GM23338 (cell line): ENCODE measurements at regions not wholly inside any gene's neighbourhood (a gene's known extent, or its start where the extent isn't known, plus 50 kb on each side); places are given as distances from the start of the nearest gene placed in this dataset.
A peak's percentile ranks its signal among the peaks of the same experiment; 100 is the strongest.

Experiments
- ATAC-seq: fragments of 200-7000 bp; cut with Tn5 transposase; 3 replicates; pipeline ENCODE4 v1.9.1; 2020
- DNase-seq: peaks from one replicate; pipeline ENCODE4 v3.0.0-alpha.2; 2015; ENCODE audit warnings: low spot score
- H2AFZ ChIP-seq: fragments of 200-600 bp; sonication (generic); 2 replicates; pipeline ENCODE4 v1.8.0; 2016; ENCODE audit warnings: antibody characterized with exemption, mild to moderate bottlenecking, moderate library complexity
- H3F3A ChIP-seq: fragments of 200-600 bp; sonication (generic); replicated peaks from 2 replicates; pipeline ENCODE4 v1.8.0; 2017; ENCODE audit warnings: antibody characterized with exemption, mixed run types, low read depth
- H3K27ac ChIP-seq: fragments of 200-600 bp; sonication (generic); 2 replicates; pipeline ENCODE4 v1.6.1; 2016; ENCODE audit warnings: low read depth
- H3K27me3 ChIP-seq: fragments of 200-600 bp; sonication (generic); 2 replicates; pipeline ENCODE4 v1.8.0; 2016; ENCODE audit warnings: mild to moderate bottlenecking, mixed run types, moderate library complexity; ENCODE audit not compliant: insufficient read depth
- H3K36me3 ChIP-seq: fragments of 200-600 bp; sonication (generic); 2 replicates; pipeline ENCODE4 v1.8.0; 2016; ENCODE audit warnings: mild to moderate bottlenecking; ENCODE audit not compliant: insufficient read depth
- H3K4me1 ChIP-seq: fragments of 200-600 bp; sonication (generic); 2 replicates; pipeline ENCODE4 v1.8.0; 2016; ENCODE audit warnings: mild to moderate bottlenecking, moderate library complexity; ENCODE audit not compliant: insufficient read depth
- H3K4me2 ChIP-seq: fragments of 200-600 bp; sonication (generic); 2 replicates; pipeline ENCODE4 v1.7.1; 2017; ENCODE audit warnings: mixed run types
- H3K4me3 ChIP-seq: fragments of 200-600 bp; sonication (generic); 2 replicates; pipeline ENCODE4 v1.6.1; 2016; ENCODE audit warnings: mixed run types
- H3K79me2 ChIP-seq: fragments of 200-600 bp; sonication (generic); replicated peaks from 2 replicates; pipeline ENCODE4 v1.8.0; 2017; ENCODE audit warnings: mild to moderate bottlenecking; ENCODE audit not compliant: insufficient read depth
- H3K9me2 ChIP-seq: fragments of 200-600 bp; sonication (generic); 2 replicates; pipeline ENCODE4 v1.8.0; 2017; ENCODE audit not compliant: insufficient read depth
- H4K20me1 ChIP-seq: fragments of 200-600 bp; sonication (generic); replicated peaks from 2 replicates; pipeline ENCODE4 v1.8.0; 2017; ENCODE audit warnings: mild to moderate bottlenecking; ENCODE audit not compliant: insufficient read depth
- H3K27ac Mint-ChIP-seq: 2 replicates; pipeline ENCODE4 v1.8.0; 2020; ENCODE audit warnings: inconsistent platforms, mild to moderate bottlenecking, moderate library complexity, mixed read lengths
- H3K27me3 Mint-ChIP-seq: 3 replicates; pipeline ENCODE4 v1.8.0; 2022; ENCODE audit warnings: low read depth, mild to moderate bottlenecking, moderate library complexity, mixed read lengths, inconsistent platforms; ENCODE audit not compliant: insufficient read depth, poor library complexity
- H3K36me3 Mint-ChIP-seq: 3 replicates; pipeline ENCODE4 v1.8.0; 2021; ENCODE audit warnings: low read depth, mild to moderate bottlenecking, inconsistent platforms, moderate library complexity, mixed read lengths
- H3K4me1 Mint-ChIP-seq: 3 replicates; pipeline ENCODE4 v1.8.0; 2020; ENCODE audit warnings: mild to moderate bottlenecking, inconsistent platforms, mixed read lengths
- H3K4me3 Mint-ChIP-seq: 3 replicates; pipeline ENCODE4 v1.8.0; 2021; ENCODE audit warnings: moderate library complexity, mild to moderate bottlenecking, inconsistent platforms, mixed read lengths
- H3K9me3 Mint-ChIP-seq: 3 replicates; pipeline ENCODE4 v1.8.0; 2020; ENCODE audit warnings: moderate library complexity, mild to moderate bottlenecking, inconsistent platforms, mixed read lengths
- CREB1 ChIP-seq: fragments of 250-450 bp; sonication (Bioruptor Pico); IDR thresholded peaks from 2 replicates; pipeline ENCODE4 v1.5.0; 2020; ENCODE audit warnings: low read depth, mild to moderate bottlenecking, moderate library complexity
- CTCF ChIP-seq, 2 experiments: fragments of 200-600 bp in 1 of 2; sonication (generic) in 1 of 2; conservative IDR thresholded peaks; 2 replicates each; pipeline versions ENCODE4 v1.5.1 to v1.6.1; 2016 to 2017; ENCODE audit warnings: antibody characterized with exemption in 2 of 2, low read depth in 2 of 2, mild to moderate bottlenecking in 2 of 2, moderate library complexity in 1 of 2
- ETS1 ChIP-seq: IDR thresholded peaks from 2 replicates; pipeline ENCODE4 v1.6.1; 2016; ENCODE audit warnings: antibody characterized with exemption
- EZH2 ChIP-seq: fragments of 200-600 bp; sonication (generic); IDR thresholded peaks from one replicate; pipeline ENCODE4 v1.8.0; 2017; ENCODE audit warnings: antibody characterized with exemption, mild to moderate bottlenecking, low read depth; ENCODE audit not compliant: unreplicated experiment
- EZH2phosphoT487 ChIP-seq: fragments of 200-600 bp; sonication (generic); IDR thresholded peaks from one replicate; pipeline ENCODE4 v1.8.1; 2018; ENCODE audit warnings: antibody characterized with exemption; ENCODE audit not compliant: unreplicated experiment
- JUNB ChIP-seq: IDR thresholded peaks from one replicate; pipeline ENCODE4 v1.6.1; 2016; ENCODE audit warnings: antibody characterized with exemption; ENCODE audit not compliant: unreplicated experiment
- NANOG ChIP-seq: IDR thresholded peaks from 2 replicates; pipeline ENCODE4 v1.6.1; 2016; ENCODE audit warnings: antibody characterized with exemption, borderline replicate concordance
- POLR2AphosphoS5 ChIP-seq: IDR thresholded peaks from 2 replicates; pipeline ENCODE4 v1.6.1; 2016; ENCODE audit warnings: antibody characterized with exemption, low read depth
- REST ChIP-seq: IDR thresholded peaks from one replicate; pipeline ENCODE4 v1.6.1; 2018; ENCODE audit warnings: antibody characterized with exemption; ENCODE audit not compliant: unreplicated experiment
- STAT1 ChIP-seq: IDR thresholded peaks from one replicate; pipeline ENCODE4 v1.6.1; 2016; ENCODE audit warnings: antibody characterized with exemption; ENCODE audit not compliant: unreplicated experiment
- ZNF114 ChIP-seq: fragments of 250-450 bp; sonication (Bioruptor Pico); IDR thresholded peaks from 2 replicates; pipeline ENCODE4 v1.5.0; 2020; ENCODE audit warnings: mild to moderate bottlenecking, moderate library complexity
- ZNF331 ChIP-seq: fragments of 250-450 bp; sonication (Bioruptor Pico); IDR thresholded peaks from 2 replicates; pipeline ENCODE4 v1.5.0; 2020; ENCODE audit warnings: low read depth, mild to moderate bottlenecking, moderate library complexity
- ZNF462 ChIP-seq: fragments of 250-450 bp; sonication (Bioruptor Pico); IDR thresholded peaks from 2 replicates; pipeline ENCODE4 v1.5.0; 2020; ENCODE audit warnings: mild to moderate bottlenecking, moderate library complexity

- no peak for TF ChIP-seq CTCF (conservative IDR thresholded peaks at IDR 0.05; ENCODE audit: low read depth in 2 of 2)
These were observed 372.5 kb downstream of the SATB2 start (continued) for GRCh38 chr2:199085261-199085660.

- Histone ChIP-seq H3K36me3 (no peaks in the 10 kb centered on the region), H4K20me1 (no peaks in the 10 kb centered on the region), H3K27ac (no peak overlapping the region), H3K4me3 (no peak overlapping the region), H3K79me2 (no peaks in the 10 kb centered on the region), H3K27me3 (no peaks in the 10 kb centered on the region), H2AFZ (peak overlapping the region; percentile 88; the same call in 1 of the 2 replicates), H3K4me1 (no peaks in the 10 kb centered on the region), H3K4me2 (no peak overlapping the region), H3K9me2 (peaks cover 2% of the 10 kb centered on the region; the same call in 1 of the 2 replicates), H3F3A (no peaks in the 10 kb centered on the region)
- H3K27ac Mint-ChIP-seq, result no peak overlapping the region
- H3K4me1 Mint-ChIP-seq, result no peaks in the 10 kb centered on the region
- no peaks in the 10 kb centered on the region for H3K36me3 Mint-ChIP-seq
- DNase-seq (no peak), ATAC-seq (no peak)
- H3K9me3 Mint-ChIP-seq, result no peaks in the 10 kb centered on the region
- H3K4me3 Mint-ChIP-seq, result no peak overlapping the region
- H3K27me3 Mint-ChIP-seq, result no peaks in the 10 kb centered on the region
- TF ChIP-seq POLR2AphosphoS5, result no peak
- TF ChIP-seq JUNB, result no peak
- TF ChIP-seq ZNF462 (CRISPR knock-in tag), result no peak
- no peak for TF ChIP-seq NANOG
- no peak for TF ChIP-seq ETS1
- no peak for TF ChIP-seq ZNF114 (CRISPR knock-in tag)
- no peak for TF ChIP-seq ZNF331
- TF ChIP-seq CREB1 (CRISPR knock-in tag), result no peak
- TF ChIP-seq REST, result no peak
- no peak for TF ChIP-seq EZH2phosphoT487
- no peak for TF ChIP-seq EZH2
- no peak for TF ChIP-seq STAT1
These were observed 387.3 kb downstream of the SATB2 start for GRCh38 chr2:199070322-199070949.
